Kidney epithelial cell (primary cell): ENCODE measurements at regions not wholly inside any gene's neighbourhood (a gene's known extent, or its start where the extent isn't known, plus 50 kb on each side); places are given as distances from the start of the nearest gene placed in this dataset.

Experiments used
- DNase-seq: peaks from one replicate; pipeline ENCODE4 v3.0.0-alpha.2; 2010; ENCODE audit warnings: low read depth
- H3K27me3 ChIP-seq: 2 replicates; pipeline ENCODE4 v1.6.0; 2011; ENCODE audit warnings: low read length; ENCODE audit not compliant: control insufficient read depth, insufficient read depth
- H3K36me3 ChIP-seq: 2 replicates; pipeline ENCODE4 v1.5.1; 2011; ENCODE audit warnings: low read length; ENCODE audit not compliant: control insufficient read depth, insufficient read depth
- H3K4me3 ChIP-seq: 2 replicates; pipeline ENCODE4 v1.5.1; 2011; ENCODE audit warnings: low read depth, mild to moderate bottlenecking, control low read depth, low read length
- TF ChIP-seq, protein P1 (sequence below): IDR thresholded peaks from 2 replicates; pipeline ENCODE4 v1.5.1; 2011; ENCODE audit warnings: mild to moderate bottlenecking, moderate library complexity, low read length, control low read depth, inconsistent platforms; ENCODE audit not compliant: insufficient read depth, poor library complexity, severe bottlenecking

DNA sequence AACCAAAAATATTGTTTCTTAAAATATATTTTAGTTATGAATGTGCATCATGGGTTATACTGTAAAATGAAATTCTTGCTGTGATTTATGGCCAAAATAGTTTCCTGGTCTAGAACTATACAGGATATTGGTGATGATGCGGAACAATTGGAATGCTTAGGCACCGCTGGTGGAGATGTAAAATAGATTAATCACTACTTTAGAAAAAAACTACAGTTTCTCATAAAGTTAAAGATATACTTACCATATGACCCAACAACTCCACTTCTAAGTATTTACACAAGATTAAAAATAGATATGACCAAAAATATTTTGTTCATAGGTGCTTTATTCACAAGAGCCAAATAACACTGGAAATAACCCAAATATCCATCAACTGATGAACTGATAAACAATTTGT lies 126.7 kb downstream of the TUSC7 start:
- Histone ChIP-seq H3K27me3 (no peaks in the 10 kb centered on the region), H3K36me3 (no peaks in the 10 kb centered on the region), H3K4me3 (no peak overlapping the region)
- DNase-seq: no peak
- TF ChIP-seq, protein P1, sequence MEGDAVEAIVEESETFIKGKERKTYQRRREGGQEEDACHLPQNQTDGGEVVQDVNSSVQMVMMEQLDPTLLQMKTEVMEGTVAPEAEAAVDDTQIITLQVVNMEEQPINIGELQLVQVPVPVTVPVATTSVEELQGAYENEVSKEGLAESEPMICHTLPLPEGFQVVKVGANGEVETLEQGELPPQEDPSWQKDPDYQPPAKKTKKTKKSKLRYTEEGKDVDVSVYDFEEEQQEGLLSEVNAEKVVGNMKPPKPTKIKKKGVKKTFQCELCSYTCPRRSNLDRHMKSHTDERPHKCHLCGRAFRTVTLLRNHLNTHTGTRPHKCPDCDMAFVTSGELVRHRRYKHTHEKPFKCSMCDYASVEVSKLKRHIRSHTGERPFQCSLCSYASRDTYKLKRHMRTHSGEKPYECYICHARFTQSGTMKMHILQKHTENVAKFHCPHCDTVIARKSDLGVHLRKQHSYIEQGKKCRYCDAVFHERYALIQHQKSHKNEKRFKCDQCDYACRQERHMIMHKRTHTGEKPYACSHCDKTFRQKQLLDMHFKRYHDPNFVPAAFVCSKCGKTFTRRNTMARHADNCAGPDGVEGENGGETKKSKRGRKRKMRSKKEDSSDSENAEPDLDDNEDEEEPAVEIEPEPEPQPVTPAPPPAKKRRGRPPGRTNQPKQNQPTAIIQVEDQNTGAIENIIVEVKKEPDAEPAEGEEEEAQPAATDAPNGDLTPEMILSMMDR: no peak

DNA sequence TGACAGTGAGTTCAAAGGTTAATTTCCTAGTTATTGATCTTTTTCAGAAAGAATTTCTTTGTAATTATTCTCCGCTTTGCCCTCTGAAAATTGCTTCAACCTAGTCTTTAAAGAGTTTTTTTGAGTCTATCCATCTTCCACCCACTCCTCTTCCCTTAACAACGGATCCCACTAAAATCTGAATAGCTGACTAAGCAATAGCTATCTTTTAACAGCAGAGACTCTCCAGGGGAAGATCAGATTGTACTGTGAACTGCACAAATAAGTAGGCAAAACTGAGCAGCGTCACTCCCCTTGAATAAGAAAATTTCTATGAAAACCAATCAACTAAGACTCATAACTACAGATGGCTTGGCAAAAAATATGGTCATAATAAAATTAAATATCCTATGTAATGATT lies 127.9 kb downstream of the TUSC7 start:
- TF ChIP-seq, protein P1: no peak
- H3K4me3 ChIP-seq: no peak overlapping the region
- H3K27me3 ChIP-seq: no peaks in the 10 kb centered on the region
- no peaks in the 10 kb centered on the region for H3K36me3 ChIP-seq
- no peak for DNase-seq

DNA sequence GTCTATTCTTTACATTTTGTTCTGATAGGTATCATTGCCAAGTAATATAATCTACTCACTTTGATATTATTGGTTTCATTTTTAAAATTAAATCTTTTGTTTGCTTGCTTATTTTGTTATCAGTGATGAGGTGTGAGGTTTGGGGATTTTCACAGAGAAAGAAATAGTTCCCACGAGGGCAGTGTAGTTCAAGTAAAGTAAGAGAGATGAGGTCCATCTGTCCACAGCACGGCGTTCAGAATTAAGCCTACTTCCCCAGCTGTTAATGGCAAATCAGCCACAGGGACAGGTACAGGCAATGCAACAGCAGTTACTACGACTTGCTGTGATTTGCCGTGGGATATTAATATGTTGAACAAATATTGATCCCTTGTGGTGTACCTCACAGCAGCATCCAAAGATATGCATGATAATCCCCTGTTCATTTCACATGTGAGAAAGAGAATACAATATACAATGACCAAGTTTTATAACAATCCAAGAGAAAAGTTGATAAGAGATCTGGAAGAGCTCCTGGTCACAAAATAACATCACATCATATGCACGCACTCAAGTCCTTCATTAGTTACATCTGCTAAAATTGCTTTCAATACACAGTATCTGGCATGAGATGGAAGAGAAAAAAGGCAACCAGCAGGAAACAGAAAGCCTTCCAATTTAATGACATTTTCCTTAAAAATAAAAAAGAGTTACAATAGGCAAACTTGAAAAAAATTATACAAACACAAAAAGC lies 131.6 kb downstream of the TUSC7 start:
- H3K27me3 ChIP-seq: no peaks in the 10 kb centered on the region
- H3K4me3 ChIP-seq: no peak overlapping the region
- TF ChIP-seq, protein P1: no peak
- no peak for DNase-seq
- H3K36me3 ChIP-seq: no peaks in the 10 kb centered on the region

DNA sequence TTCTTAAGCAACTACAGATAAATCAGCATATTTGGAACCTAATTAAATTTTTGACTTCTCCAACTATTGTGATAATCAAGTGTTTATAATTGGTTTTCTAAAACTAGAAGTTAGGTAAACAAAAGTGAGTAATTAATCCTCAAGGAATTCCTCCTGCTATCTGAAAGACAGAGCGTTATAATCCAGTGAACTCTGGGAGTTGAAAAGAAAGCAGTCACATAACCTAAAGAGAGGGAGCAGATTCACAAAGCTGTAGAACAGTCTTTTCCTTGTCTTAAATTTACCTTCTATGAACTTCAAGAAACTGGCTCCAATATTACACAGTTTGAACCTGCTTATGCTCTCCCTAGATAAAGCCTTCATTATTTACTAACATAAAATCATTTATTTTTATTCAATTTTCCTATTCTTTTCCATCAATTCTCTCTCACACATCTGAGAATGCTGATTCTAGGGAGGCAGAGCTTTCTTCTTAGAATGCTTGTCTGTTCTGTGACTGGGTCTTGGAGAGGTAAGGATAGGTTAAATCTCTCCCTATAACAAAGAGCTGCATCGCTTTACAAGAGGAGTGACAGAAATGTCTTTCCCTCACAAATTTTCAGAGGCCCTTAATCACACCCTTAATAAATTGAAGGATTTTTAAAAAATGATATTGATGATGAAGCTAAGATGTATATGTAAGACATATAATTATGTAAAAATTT lies 132.8 kb downstream of the TUSC7 start:
- H3K36me3 ChIP-seq: no peaks in the 10 kb centered on the region
- no peak for DNase-seq
- TF ChIP-seq, protein P1: no peak
- H3K4me3 ChIP-seq: no peak overlapping the region
- no peaks in the 10 kb centered on the region for H3K27me3 ChIP-seq

DNA sequence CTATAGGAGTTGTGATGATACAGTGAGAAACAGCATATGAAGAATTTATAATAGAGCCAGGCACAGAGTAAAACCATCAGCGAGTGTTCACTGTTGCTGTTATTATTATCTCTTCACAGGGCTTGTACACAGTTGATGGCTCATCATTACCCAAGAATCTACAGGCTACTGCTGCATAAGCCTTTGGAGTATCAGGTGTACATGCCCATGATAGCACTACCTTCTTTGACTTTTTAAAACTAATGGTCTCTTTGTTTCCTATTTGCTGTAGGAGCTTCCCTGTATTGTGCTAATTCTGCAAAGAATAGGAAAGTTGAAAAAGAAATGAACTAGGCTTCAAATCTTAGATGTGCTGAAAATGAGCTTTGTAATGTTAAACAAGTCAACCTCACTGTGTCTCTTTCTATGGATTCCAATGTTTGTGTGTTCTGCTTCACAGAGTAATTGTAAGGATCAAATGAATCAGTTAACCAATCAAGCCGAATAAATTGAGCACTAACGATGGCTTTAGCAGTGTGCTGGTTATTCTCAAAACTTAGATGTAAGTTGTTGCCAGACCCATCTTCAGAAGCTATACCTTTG lies 138.8 kb downstream of the TUSC7 start:
- no peak for DNase-seq
- Histone ChIP-seq H3K36me3 (no peaks in the 10 kb centered on the region), H3K4me3 (no peak overlapping the region), H3K27me3 (no peaks in the 10 kb centered on the region)
- TF ChIP-seq, protein P1: no peak
